DOHH2 (cell line): ENCODE measurements at regions not wholly inside any gene's neighbourhood (a gene's known extent, or its start where the extent isn't known, plus 50 kb on each side); places are given as distances from the start of the nearest gene placed in this dataset.
"Not testable (repeated sequence)": the region's sequence is repeated elsewhere in the genome, so short reads cannot be mapped to it uniquely, and the experiment has no call there.

ENCODE experiments used
- CTCF ChIP-seq: fragments of 200-600 bp; sonication (generic); IDR thresholded peaks from one replicate; pipeline ENCODE4 v1.5.1; 2014; ENCODE audit warnings: antibody characterized with exemption, mild to moderate bottlenecking, low read depth, low read length; ENCODE audit not compliant: poor library complexity, severe bottlenecking
- EZH2phosphoT487 ChIP-seq: fragments of 200-600 bp; sonication (generic); IDR thresholded peaks from 2 replicates; pipeline ENCODE4 v1.6.1; 2017; ENCODE audit warnings: borderline replicate concordance, mild to moderate bottlenecking, antibody characterized with exemption, low read length, moderate library complexity, mixed read lengths

- not testable (repeated sequence) for TF ChIP-seq CTCF, EZH2phosphoT487
Observed at GRCh38 chr6:30816296-30816695, 68.0 kb upstream of the DDR1 start.
